PC-3 (cell line): ENCODE measurements at regions not wholly inside any gene's neighbourhood (a gene's known extent, or its start where the extent isn't known, plus 50 kb on each side); places are given as distances from the start of the nearest gene placed in this dataset.

ENCODE experiments used
- CTCF ChIP-seq: fragments of 300-600 bp; sonication (generic); conservative IDR thresholded peaks from 2 replicates; pipeline ENCODE4 v1.5.1; 2017; ENCODE audit warnings: antibody characterized with exemption, low read depth, mild to moderate bottlenecking, low read length
- EZH2 ChIP-seq: fragments of 300-600 bp; sonication (generic); IDR thresholded peaks from one replicate; pipeline ENCODE4 v1.6.1; 2017; ENCODE audit warnings: antibody characterized with exemption, mild to moderate bottlenecking, low read length; ENCODE audit not compliant: unreplicated experiment

- TF ChIP-seq CTCF (no peak), EZH2 (no peak)
Measured at GRCh38 chr11:11220786-11221185, 132.3 kb downstream of the CSNK2A3 start.
